ENCODE measurements at regions not wholly inside any gene's neighbourhood (a gene's known extent, or its start where the extent isn't known, plus 50 kb on each side); places are given as distances from the start of the nearest gene placed in this dataset.

DNA sequence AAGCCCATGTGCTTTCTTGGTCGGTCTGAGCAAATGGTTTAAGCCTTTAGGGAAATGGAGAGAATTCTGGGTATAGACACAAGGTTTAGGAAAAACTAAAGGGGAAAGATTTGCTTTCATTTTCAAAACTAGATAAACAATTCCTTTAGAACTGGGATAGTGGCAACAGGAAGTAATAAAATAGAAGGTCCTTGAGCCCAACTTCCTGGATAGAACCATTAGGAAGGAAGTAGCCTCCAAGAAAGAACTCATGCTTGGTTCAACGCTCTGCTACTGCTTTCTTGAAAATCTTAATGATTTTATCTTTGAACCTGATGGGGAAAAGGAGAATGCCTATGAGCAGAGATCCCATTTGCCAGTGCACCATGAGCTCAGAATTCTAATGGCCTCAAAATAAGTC, 147.0 kb upstream of the THRB start:
- TF ChIP-seq, protein P1, sequence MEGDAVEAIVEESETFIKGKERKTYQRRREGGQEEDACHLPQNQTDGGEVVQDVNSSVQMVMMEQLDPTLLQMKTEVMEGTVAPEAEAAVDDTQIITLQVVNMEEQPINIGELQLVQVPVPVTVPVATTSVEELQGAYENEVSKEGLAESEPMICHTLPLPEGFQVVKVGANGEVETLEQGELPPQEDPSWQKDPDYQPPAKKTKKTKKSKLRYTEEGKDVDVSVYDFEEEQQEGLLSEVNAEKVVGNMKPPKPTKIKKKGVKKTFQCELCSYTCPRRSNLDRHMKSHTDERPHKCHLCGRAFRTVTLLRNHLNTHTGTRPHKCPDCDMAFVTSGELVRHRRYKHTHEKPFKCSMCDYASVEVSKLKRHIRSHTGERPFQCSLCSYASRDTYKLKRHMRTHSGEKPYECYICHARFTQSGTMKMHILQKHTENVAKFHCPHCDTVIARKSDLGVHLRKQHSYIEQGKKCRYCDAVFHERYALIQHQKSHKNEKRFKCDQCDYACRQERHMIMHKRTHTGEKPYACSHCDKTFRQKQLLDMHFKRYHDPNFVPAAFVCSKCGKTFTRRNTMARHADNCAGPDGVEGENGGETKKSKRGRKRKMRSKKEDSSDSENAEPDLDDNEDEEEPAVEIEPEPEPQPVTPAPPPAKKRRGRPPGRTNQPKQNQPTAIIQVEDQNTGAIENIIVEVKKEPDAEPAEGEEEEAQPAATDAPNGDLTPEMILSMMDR (IDR thresholded peaks at IDR 0.05; ENCODE audit: control extremely low read depth in 1 of 3, insufficient read depth in 1 of 3, low read depth in 1 of 3, low read length in 3 of 3) = no peak
- TF ChIP-seq, protein P2, sequence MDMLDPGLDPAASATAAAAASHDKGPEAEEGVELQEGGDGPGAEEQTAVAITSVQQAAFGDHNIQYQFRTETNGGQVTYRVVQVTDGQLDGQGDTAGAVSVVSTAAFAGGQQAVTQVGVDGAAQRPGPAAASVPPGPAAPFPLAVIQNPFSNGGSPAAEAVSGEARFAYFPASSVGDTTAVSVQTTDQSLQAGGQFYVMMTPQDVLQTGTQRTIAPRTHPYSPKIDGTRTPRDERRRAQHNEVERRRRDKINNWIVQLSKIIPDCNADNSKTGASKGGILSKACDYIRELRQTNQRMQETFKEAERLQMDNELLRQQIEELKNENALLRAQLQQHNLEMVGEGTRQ (IDR thresholded peaks at IDR 0.05; ENCODE audit: low read length) = no peak
- no peak for TF ChIP-seq POLR2A (IDR thresholded peaks at IDR 0.05; ENCODE audit: control extremely low read depth in 1 of 2, low read depth in 2 of 2, low read length in 2 of 2)
- TF ChIP-seq, protein P3, sequence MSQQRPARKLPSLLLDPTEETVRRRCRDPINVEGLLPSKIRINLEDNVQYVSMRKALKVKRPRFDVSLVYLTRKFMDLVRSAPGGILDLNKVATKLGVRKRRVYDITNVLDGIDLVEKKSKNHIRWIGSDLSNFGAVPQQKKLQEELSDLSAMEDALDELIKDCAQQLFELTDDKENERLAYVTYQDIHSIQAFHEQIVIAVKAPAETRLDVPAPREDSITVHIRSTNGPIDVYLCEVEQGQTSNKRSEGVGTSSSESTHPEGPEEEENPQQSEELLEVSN (IDR thresholded peaks at IDR 0.05) = no peak
- TF ChIP-seq EZH2 (IDR thresholded peaks at IDR 0.05; ENCODE audit: low read depth, low read length, severe bottlenecking) = no peak
- no peak for TF ChIP-seq TCF12 (IDR thresholded peaks at IDR 0.05; ENCODE audit: low read depth, low read length)
- no peak for TF ChIP-seq SP1 (IDR thresholded peaks at IDR 0.05; ENCODE audit: low read depth, low read length)
- no peak for TF ChIP-seq PHF8 (conservative IDR thresholded peaks at IDR 0.05; ENCODE audit: low read depth, low read length)
- TF ChIP-seq RAD21 (IDR thresholded peaks at IDR 0.05 in 1 of 2, conservative IDR thresholded peaks at IDR 0.05 in 1 of 2; ENCODE audit: low read depth in 2 of 2, low read length in 2 of 2) = no peak
- no peak for TF ChIP-seq TBP (IDR thresholded peaks at IDR 0.05; ENCODE audit: low read depth, low read length)
- TF ChIP-seq SIX5 (IDR thresholded peaks at IDR 0.05; ENCODE audit: low read depth, low read length) = no peak

All from H1 (cell line).